ENCODE measurements at regions not wholly inside any gene's neighbourhood (a gene's known extent, or its start where the extent isn't known, plus 50 kb on each side); places are given as distances from the start of the nearest gene placed in this dataset.
"Not testable (repeated sequence)": the region's sequence is repeated elsewhere in the genome, so short reads cannot be mapped to it uniquely, and the experiment has no call there.

DNA sequence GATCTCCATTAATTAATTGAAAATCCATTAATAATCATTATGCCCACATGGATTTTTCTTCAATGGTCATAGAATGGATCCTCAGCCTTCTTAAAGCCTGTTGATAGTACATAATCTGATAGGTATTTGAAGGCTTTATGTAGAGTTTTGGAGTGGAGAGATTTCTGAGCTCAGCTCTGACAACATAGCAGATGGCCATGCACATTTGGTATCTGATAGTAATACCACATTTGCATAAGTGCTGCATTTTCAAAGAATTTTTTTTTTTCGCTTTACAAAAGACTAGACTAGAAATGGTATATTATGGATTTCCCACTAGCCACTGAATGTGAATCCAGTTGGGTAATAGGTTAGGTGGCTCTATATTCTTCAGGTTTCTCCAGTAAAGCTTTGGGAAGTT is 440.6 kb downstream of the FGF13 start:
- H3K27ac Mint-ChIP-seq (ENCODE audit: unreplicated experiment): no peak overlapping the region
- Histone ChIP-seq H4K20me1 (ENCODE audit: insufficient read depth, low read length) (no peaks in the 10 kb centered on the region), H3K79me2 (ENCODE audit: insufficient read depth, low read length) (no peaks in the 10 kb centered on the region), H3K36me3 (ENCODE audit: insufficient read depth, low read length) (no peaks in the 10 kb centered on the region), H3K27me3 (ENCODE audit: insufficient read depth, low read length) (no peaks in the 10 kb centered on the region), H3K4me1 (ENCODE audit: insufficient read depth, low read length) (no peaks in the 10 kb centered on the region), H3K9me3 (ENCODE audit: insufficient read depth, low read depth, low read length) (no peaks in the 10 kb centered on the region), H3K4me2 (ENCODE audit: low read length) (no peak overlapping the region), H2AFZ (ENCODE audit: low read depth, low read length) (no peak overlapping the region), H3K27ac (ENCODE audit: low read depth, low read length) (no peak overlapping the region), H3K4me3 (ENCODE audit: insufficient read depth, low read depth, low read length) (no peak overlapping the region), H3K9ac (ENCODE audit: low read length) (no peak overlapping the region)
- no peaks in the 10 kb centered on the region for H3K36me3 Mint-ChIP-seq (ENCODE audit: low read depth, unreplicated experiment)
- no peaks in the 10 kb centered on the region for H3K9me3 Mint-ChIP-seq (ENCODE audit: unreplicated experiment)
- H3K4me1 Mint-ChIP-seq (ENCODE audit: low read depth, unreplicated experiment): no peaks in the 10 kb centered on the region
- TF ChIP-seq EZH2 (IDR thresholded peaks at IDR 0.05; ENCODE audit: insufficient read depth, low read length): no peak
- TF ChIP-seq, protein P1, sequence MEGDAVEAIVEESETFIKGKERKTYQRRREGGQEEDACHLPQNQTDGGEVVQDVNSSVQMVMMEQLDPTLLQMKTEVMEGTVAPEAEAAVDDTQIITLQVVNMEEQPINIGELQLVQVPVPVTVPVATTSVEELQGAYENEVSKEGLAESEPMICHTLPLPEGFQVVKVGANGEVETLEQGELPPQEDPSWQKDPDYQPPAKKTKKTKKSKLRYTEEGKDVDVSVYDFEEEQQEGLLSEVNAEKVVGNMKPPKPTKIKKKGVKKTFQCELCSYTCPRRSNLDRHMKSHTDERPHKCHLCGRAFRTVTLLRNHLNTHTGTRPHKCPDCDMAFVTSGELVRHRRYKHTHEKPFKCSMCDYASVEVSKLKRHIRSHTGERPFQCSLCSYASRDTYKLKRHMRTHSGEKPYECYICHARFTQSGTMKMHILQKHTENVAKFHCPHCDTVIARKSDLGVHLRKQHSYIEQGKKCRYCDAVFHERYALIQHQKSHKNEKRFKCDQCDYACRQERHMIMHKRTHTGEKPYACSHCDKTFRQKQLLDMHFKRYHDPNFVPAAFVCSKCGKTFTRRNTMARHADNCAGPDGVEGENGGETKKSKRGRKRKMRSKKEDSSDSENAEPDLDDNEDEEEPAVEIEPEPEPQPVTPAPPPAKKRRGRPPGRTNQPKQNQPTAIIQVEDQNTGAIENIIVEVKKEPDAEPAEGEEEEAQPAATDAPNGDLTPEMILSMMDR (IDR thresholded peaks at IDR 0.05; ENCODE audit: insufficient read depth, low read depth, low read length): no peak
- no peak for DNase-seq (ENCODE audit: low read depth)
- no peak overlapping the region for H3K4me3 Mint-ChIP-seq (ENCODE audit: unreplicated experiment)
- no peaks in the 10 kb centered on the region for H3K27me3 Mint-ChIP-seq (ENCODE audit: low read depth, unreplicated experiment)
- peak; percentile 45 for FAIRE-seq

DNA sequence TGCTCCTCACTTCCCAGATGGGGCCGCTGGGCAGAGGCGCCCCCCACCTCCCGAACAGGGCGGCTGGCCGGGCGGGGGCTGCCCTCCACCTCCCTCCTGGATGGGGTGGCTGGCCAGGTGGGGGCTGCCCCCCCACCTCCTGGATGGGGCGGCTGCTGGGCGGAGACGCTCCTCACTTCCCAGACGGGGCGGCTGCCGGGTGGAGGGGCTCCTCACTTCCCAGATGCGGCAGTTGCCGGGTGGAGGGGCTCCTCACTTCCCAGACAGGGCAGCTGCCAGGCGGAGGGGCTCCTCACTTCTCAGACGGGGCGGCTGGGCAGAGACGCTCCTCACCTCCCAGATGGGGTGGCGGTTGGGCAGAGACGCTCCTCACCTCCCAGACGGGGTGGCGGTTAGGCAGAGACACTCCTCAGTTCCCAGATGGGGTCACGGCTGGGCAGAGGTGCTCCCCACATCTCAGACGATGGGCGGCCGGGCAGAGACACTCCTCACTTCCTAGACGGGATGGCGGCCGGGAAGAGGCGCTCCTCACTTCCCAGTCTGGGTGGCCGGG is 428.8 kb downstream of the FGF13 start:
- H3K27me3 Mint-ChIP-seq (ENCODE audit: low read depth, unreplicated experiment); H3K4me3 Mint-ChIP-seq (ENCODE audit: unreplicated experiment); H2AFZ ChIP-seq (ENCODE audit: low read depth, low read length): not testable (repeated sequence)

DNA sequence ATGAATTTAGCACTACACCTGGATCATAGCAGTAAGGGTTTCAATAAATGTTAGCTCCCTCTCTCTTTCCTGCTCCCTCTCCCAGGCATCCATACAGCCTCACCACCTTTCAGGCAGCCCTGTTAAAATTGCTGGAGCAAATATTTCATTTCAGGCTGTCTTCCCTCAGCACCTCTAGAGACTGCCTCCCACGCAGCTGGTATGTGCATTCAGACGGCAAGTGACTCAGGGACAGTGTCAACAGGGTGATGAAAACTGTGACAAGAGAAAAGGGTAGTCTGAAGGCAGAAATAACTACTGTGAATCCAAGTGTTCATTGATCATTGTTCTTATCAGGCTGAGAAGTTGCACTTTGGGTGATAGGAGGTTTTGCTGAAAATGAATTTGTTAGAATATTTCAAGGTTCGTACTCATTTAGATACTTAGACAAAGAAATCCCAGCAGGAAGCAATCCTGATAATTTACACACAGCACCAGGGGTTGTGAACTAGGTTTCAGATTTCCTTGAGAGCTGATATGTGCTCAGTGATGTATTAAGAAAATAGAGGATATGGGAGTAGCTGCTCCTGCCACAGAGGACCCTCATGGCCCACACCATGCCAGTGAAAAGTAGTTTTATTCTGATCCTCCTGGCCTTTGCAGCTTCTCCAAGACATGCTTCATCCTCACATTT is 424.2 kb downstream of the FGF13 start:
- Histone ChIP-seq H3K27ac (ENCODE audit: low read depth, low read length) (no peak overlapping the region), H3K9ac (ENCODE audit: low read length) (no peak overlapping the region), H3K79me2 (ENCODE audit: insufficient read depth, low read length) (no peaks in the 10 kb centered on the region), H3K9me3 (ENCODE audit: insufficient read depth, low read depth, low read length) (no peaks in the 10 kb centered on the region), H4K20me1 (ENCODE audit: insufficient read depth, low read length) (no peaks in the 10 kb centered on the region), H3K4me3 (ENCODE audit: insufficient read depth, low read depth, low read length) (no peak overlapping the region), H2AFZ (ENCODE audit: low read depth, low read length) (no peak overlapping the region), H3K4me1 (ENCODE audit: insufficient read depth, low read length) (no peaks in the 10 kb centered on the region), H3K4me2 (ENCODE audit: low read length) (no peak overlapping the region), H3K27me3 (ENCODE audit: insufficient read depth, low read length) (no peaks in the 10 kb centered on the region), H3K36me3 (ENCODE audit: insufficient read depth, low read length) (no peaks in the 10 kb centered on the region)
- Mint-ChIP-seq H3K27me3 (ENCODE audit: low read depth, unreplicated experiment) (no peaks in the 10 kb centered on the region), H3K4me3 (ENCODE audit: unreplicated experiment) (no peak overlapping the region), H3K36me3 (ENCODE audit: low read depth, unreplicated experiment) (no peaks in the 10 kb centered on the region), H3K4me1 (ENCODE audit: low read depth, unreplicated experiment) (peaks cover 9% of the 10 kb centered on the region), H3K27ac (ENCODE audit: unreplicated experiment) (peak overlapping the region; percentile 47), H3K9me3 (ENCODE audit: unreplicated experiment) (no peaks in the 10 kb centered on the region)
- FAIRE-seq: peak; percentile 17
- no peak for DNase-seq (ENCODE audit: low read depth)
- TF ChIP-seq EZH2 (IDR thresholded peaks at IDR 0.05; ENCODE audit: insufficient read depth, low read length): no peak
- TF ChIP-seq, protein P1 (IDR thresholded peaks at IDR 0.05; ENCODE audit: insufficient read depth, low read depth, low read length): no peak

More for the DNA sequence above, 428.8 kb downstream of the FGF13 start:
- not testable (repeated sequence) for H3K27ac ChIP-seq (ENCODE audit: low read depth, low read length); H3K36me3 ChIP-seq (ENCODE audit: insufficient read depth, low read length); H4K20me1 ChIP-seq (ENCODE audit: insufficient read depth, low read length); H3K9me3 ChIP-seq (ENCODE audit: insufficient read depth, low read depth, low read length); H3K4me3 ChIP-seq (ENCODE audit: insufficient read depth, low read depth, low read length); H3K79me2 ChIP-seq (ENCODE audit: insufficient read depth, low read length); H3K9me3 Mint-ChIP-seq (ENCODE audit: unreplicated experiment); H3K4me1 ChIP-seq (ENCODE audit: insufficient read depth, low read length); H3K27me3 ChIP-seq (ENCODE audit: insufficient read depth, low read length); FAIRE-seq; DNase-seq (ENCODE audit: low read depth); H3K4me1 Mint-ChIP-seq (ENCODE audit: low read depth, unreplicated experiment); H3K4me2 ChIP-seq (ENCODE audit: low read length); H3K36me3 Mint-ChIP-seq (ENCODE audit: low read depth, unreplicated experiment); H3K27ac Mint-ChIP-seq (ENCODE audit: unreplicated experiment); H3K9ac ChIP-seq (ENCODE audit: low read length)

All from astrocyte (in vitro differentiated cells and primary cell).